Loucy (cell line): ENCODE measurements at regions not wholly inside any gene's neighbourhood (a gene's known extent, or its start where the extent isn't known, plus 50 kb on each side); places are given as distances from the start of the nearest gene placed in this dataset.

Experiments used
- CTCF ChIP-seq: fragments of 200-600 bp; sonication (generic); conservative IDR thresholded peaks from 2 replicates; pipeline ENCODE4 v1.5.1; 2014; ENCODE audit warnings: mild to moderate bottlenecking, antibody characterized with exemption, low read length
- EZH2phosphoT487 ChIP-seq: fragments of 200-600 bp; IDR thresholded peaks from 2 replicates; pipeline ENCODE4 v1.6.1; 2018; ENCODE audit warnings: antibody characterized with exemption, mild to moderate bottlenecking, moderate library complexity, borderline replicate concordance

GRCh38 chr15:77853008-77853328 lies 220.3 kb upstream of the LINGO1 start:
- TF ChIP-seq CTCF (no peak), EZH2phosphoT487 (no peak)
